COR-L47 (cell line): ENCODE measurements at regions not wholly inside any gene's neighbourhood (a gene's known extent, or its start where the extent isn't known, plus 50 kb on each side); places are given as distances from the start of the nearest gene placed in this dataset.

ENCODE experiments used
- DNase-seq: peaks from one replicate; lab custom pipeline; 2025; lab: John Stamatoyannopoulos, UW

- DNase-seq: no peak
Observed at GRCh38 chr1:102071451-102071850, 74.7 kb upstream of the OLFM3 start.

GRCh38 chr1:102050556-102050955, 53.8 kb upstream of the OLFM3 start:
- no peak for DNase-seq

GRCh38 chr1:102047724-102048123, 51.0 kb upstream of the OLFM3 start:
- DNase-seq: no peak
